Body of pancreas (tissue), 4 donors: ENCODE measurements at regions not wholly inside any gene's neighbourhood (a gene's known extent, or its start where the extent isn't known, plus 50 kb on each side); places are given as distances from the start of the nearest gene placed in this dataset.

ENCODE experiments used
- ATAC-seq: fragments of 150-250 bp; one replicate; pipeline ENCODE4 v1.9.1; 2016
- DNase-seq, 4 donors: peaks; one replicate each; pipeline ENCODE4 v3.0.0-alpha.2; 2019
- H3K27ac ChIP-seq, 4 donors: fragments of 200-600 bp; sonication (generic); 1 replicate in 3 of 4; 2 replicates in 1 of 4; pipeline versions ENCODE4 v1.5.1 to v1.6.1; 2016 to 2019; ENCODE audit warnings: mild to moderate bottlenecking in 1 of 4, mixed read lengths in 1 of 4, moderate library complexity in 1 of 4
- H3K27me3 ChIP-seq, 2 donors: fragments of 200-600 bp; sonication (generic); one replicate each; pipeline ENCODE4 v1.6.0; 2016; ENCODE audit warnings: mild to moderate bottlenecking in 1 of 2
- H3K36me3 ChIP-seq, 2 donors: fragments of 200-600 bp; sonication (generic); replicated peaks in 1 of 2; 2 replicates each; pipeline ENCODE4 v1.5.1; 2016; ENCODE audit warnings: low read depth in 2 of 2; ENCODE audit not compliant: insufficient read depth in 1 of 2
- H3K4me1 ChIP-seq: fragments of 200-600 bp; sonication (generic); one replicate; pipeline ENCODE4 v1.6.0; 2016
- H3K4me3 ChIP-seq, 2 donors: fragments of 200-600 bp; sonication (generic); 1 replicate in 1 of 2; 2 replicates in 1 of 2; pipeline ENCODE4 v1.5.1; 2016 to 2019
- H3K9me3 ChIP-seq, 3 donors: fragments of 200-600 bp; sonication (generic); 1 replicate in 2 of 3; 2 replicates in 1 of 3; pipeline ENCODE4 v1.5.1; 2016
- POLR2A ChIP-seq, 3 donors: fragments of 450-650 bp; IDR thresholded peaks; one replicate each; pipeline ENCODE4 v1.6.1; 2016; ENCODE audit warnings: antibody characterized with exemption in 3 of 3, mild to moderate bottlenecking in 2 of 3
- WGBS, 2 donors: methylation state at CpG; one replicate each; pipeline ENCODE4 v1.1.5; 2017; 5-methylcytosine and 5-hydroxymethylcytosine counted together
- intact Hi-C: fragments of 100-400 bp; cut with DNase I; formaldehyde crosslinking; loops from one replicate; pipeline ENCODE4 v1.15.1; 2023
- TF ChIP-seq, protein P1 (sequence below), 7 experiments: fragments of 450-650 bp in 4 of 7; fragments of 200-600 bp in 3 of 7; sonication (generic) in 3 of 7; IDR thresholded peaks; one replicate each; pipeline ENCODE4 v1.5.1; 2016 to 2019; ENCODE audit warnings: antibody characterized with exemption in 7 of 7

DNA sequence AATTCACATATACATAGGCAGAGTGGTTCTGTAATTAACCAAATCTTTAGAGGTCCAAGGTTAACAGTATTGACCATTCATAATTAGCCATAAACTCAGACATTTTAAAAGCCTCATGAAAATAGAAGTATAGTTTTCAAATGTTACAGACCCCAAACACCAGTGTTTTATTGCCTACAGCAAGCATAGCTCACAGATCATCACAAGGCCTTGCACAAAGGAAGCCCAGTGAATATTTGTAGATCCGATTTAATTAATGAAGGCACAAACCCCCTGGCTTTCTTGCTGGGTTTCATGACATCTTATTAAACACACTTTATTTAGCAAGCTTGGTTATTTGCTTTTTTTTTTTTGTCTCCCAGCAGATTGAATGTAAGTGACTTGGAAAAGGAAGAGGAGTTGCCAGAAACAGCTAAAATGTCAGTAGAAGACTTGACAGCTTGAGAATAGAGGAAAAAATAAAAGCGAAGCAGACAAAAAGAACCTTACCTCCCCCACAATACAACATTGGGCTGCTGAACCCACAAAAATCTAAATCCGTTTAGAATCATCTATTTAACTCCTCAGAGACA, 283.9 kb upstream of the TNC start:
- no peak overlapping the region for H3K4me3 ChIP-seq
- WGBS, 2 donors = 46 to 47% methylated on average over 3 of the region's 3 CpGs
- intact Hi-C loops = no loop called here

DNA sequence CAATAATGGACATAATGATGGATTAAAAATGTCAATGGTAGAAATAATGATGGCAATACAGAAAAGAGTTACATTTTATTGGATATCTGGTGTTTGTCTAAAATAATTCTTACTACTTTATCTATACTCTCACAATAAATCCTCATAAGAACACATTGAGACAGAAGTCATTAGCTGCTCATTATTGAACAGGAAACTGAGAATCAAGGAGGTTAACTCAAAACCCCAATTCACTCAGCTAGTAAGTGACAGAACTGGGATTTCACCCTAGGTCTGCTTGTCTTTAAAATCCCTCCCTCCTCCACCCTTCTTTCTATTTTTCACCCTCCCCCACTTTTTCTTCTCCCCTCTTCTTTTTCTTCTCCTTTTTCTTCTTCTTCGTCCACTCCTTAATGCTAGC, 285.8 kb upstream of the TNC start:
- ATAC-seq (no peak), DNase-seq (no peak)
- 67 to 77% methylated on average over 1 of the region's 1 CpG for WGBS, 2 donors
- no peak overlapping the region for H3K4me3 ChIP-seq
- H3K36me3 ChIP-seq = no peaks in the 10 kb centered on the region
- no peaks in the 10 kb centered on the region for H3K4me1 ChIP-seq
- intact Hi-C loops = no loop called here
- TF ChIP-seq, protein P1, sequence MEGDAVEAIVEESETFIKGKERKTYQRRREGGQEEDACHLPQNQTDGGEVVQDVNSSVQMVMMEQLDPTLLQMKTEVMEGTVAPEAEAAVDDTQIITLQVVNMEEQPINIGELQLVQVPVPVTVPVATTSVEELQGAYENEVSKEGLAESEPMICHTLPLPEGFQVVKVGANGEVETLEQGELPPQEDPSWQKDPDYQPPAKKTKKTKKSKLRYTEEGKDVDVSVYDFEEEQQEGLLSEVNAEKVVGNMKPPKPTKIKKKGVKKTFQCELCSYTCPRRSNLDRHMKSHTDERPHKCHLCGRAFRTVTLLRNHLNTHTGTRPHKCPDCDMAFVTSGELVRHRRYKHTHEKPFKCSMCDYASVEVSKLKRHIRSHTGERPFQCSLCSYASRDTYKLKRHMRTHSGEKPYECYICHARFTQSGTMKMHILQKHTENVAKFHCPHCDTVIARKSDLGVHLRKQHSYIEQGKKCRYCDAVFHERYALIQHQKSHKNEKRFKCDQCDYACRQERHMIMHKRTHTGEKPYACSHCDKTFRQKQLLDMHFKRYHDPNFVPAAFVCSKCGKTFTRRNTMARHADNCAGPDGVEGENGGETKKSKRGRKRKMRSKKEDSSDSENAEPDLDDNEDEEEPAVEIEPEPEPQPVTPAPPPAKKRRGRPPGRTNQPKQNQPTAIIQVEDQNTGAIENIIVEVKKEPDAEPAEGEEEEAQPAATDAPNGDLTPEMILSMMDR (IDR thresholded peaks at IDR 0.05) = no peak
- TF ChIP-seq POLR2A (IDR thresholded peaks at IDR 0.05) = no peak
- no peaks in the 10 kb centered on the region for H3K27me3 ChIP-seq
- no peak overlapping the region for H3K27ac ChIP-seq
- no peaks in the 10 kb centered on the region for H3K9me3 ChIP-seq

More for the DNA sequence above, 283.9 kb upstream of the TNC start:
- no peak for TF ChIP-seq POLR2A (IDR thresholded peaks at IDR 0.05)
- TF ChIP-seq, protein P1 (IDR thresholded peaks at IDR 0.05) = no peak
- Histone ChIP-seq H3K4me1 (no peaks in the 10 kb centered on the region), H3K36me3 (no peaks in the 10 kb centered on the region), H3K9me3 (no peaks in the 10 kb centered on the region), H3K27ac (no peak overlapping the region), H3K27me3 (no peaks in the 10 kb centered on the region)
- ATAC-seq = no peak
- DNase-seq = no peak

DNA sequence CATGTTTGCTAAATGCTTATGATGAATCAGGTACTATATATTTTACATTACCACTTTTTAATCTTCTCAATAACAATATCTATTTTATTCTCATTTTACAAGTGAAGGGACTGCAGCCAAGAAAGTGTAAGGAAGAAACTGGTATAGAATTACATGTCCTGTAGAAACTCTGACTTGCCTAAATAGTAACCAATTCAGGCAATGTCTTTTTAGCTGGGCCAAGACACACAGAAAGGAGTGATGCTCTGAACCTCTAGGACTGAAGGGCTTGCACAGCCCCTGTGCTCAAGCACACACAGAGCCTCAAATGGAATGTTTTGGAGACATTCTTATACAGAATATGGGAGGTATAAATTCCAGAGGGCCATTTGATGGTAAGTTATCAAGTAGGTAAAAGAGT, 286.4 kb upstream of the TNC start:
- H3K27me3 ChIP-seq = no peaks in the 10 kb centered on the region
- DNase-seq (no peak), ATAC-seq (no peak)
- no peak overlapping the region for H3K27ac ChIP-seq
- no peaks in the 10 kb centered on the region for H3K9me3 ChIP-seq
- no peak overlapping the region for H3K4me3 ChIP-seq
- intact Hi-C loops = no loop called here
- TF ChIP-seq POLR2A (IDR thresholded peaks at IDR 0.05) = no peak
- TF ChIP-seq, protein P1 (IDR thresholded peaks at IDR 0.05) = no peak
- H3K36me3 ChIP-seq = no peaks in the 10 kb centered on the region
- no peaks in the 10 kb centered on the region for H3K4me1 ChIP-seq

DNA sequence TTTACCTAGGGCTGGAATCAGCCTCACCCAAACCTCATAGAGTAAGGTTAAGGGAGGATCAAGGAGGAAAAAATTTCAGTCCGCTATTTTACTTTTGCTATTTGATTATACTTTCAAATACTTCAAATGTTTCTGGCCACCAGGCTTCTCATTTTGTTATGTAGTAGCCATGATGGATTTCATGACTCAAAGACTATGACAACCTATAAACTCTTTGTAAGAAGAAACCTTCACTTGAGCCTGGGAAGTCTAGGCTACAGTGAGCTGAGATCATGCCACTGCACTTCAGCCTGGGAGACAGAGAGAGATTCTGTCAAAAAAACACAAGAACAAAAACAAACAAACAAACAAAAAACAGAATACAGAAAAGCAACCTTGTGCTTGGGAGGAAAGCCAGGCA, 293.6 kb upstream of the TNC start:
- Histone ChIP-seq H3K4me3 (no peak overlapping the region), H3K36me3 (no peaks in the 10 kb centered on the region), H3K27me3 (no peaks in the 10 kb centered on the region), H3K4me1 (no peaks in the 10 kb centered on the region), H3K9me3 (no peaks in the 10 kb centered on the region), H3K27ac (no peak overlapping the region)
- intact Hi-C loops = no loop called here
- ATAC-seq = no peak
- no peak for TF ChIP-seq POLR2A (IDR thresholded peaks at IDR 0.05)
- TF ChIP-seq, protein P1 (IDR thresholded peaks at IDR 0.05) = no peak
- no peak for DNase-seq
- 57 to 85% methylated on average over 1 of the region's 1 CpG for WGBS, 2 donors

DNA sequence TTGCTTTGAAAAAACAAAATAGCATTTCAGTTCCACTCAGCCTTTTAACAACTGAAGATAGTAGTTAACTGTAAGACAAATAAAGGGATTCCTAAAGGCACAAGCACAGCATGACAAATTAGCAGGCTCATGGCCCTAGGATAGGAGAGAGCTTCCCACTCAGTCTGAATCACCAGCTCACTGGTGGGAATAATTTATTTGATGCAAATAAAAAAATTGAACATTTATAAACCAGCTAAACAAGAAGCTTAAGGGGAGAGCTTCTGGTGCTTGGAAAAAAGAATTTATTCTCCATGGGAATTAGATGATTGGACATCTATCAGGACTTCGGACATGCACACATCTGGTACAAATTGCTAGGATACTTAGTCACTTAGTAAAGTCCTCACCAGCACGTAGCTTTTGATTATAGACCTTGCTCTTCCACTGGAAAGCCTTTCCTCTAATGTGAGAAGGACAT, 294.1 kb upstream of the TNC start:
- TF ChIP-seq, protein P1 (IDR thresholded peaks at IDR 0.05) = no peak
- no peak for TF ChIP-seq POLR2A (IDR thresholded peaks at IDR 0.05)
- no peak overlapping the region for H3K4me3 ChIP-seq
- peak in 1 of 4 donors; percentile 3 for DNase-seq
- no peak overlapping the region for H3K27ac ChIP-seq
- H3K9me3 ChIP-seq = no peaks in the 10 kb centered on the region
- 35 to 49% methylated on average over 2 of the region's 2 CpGs for WGBS, 2 donors
- intact Hi-C loops = no loop called here
- H3K27me3 ChIP-seq = no peaks in the 10 kb centered on the region
- ATAC-seq = no peak
- H3K36me3 ChIP-seq = no peaks in the 10 kb centered on the region
- no peaks in the 10 kb centered on the region for H3K4me1 ChIP-seq
